ENCODE measurements at regions not wholly inside any gene's neighbourhood (a gene's known extent, or its start where the extent isn't known, plus 50 kb on each side); places are given as distances from the start of the nearest gene placed in this dataset.

DNA sequence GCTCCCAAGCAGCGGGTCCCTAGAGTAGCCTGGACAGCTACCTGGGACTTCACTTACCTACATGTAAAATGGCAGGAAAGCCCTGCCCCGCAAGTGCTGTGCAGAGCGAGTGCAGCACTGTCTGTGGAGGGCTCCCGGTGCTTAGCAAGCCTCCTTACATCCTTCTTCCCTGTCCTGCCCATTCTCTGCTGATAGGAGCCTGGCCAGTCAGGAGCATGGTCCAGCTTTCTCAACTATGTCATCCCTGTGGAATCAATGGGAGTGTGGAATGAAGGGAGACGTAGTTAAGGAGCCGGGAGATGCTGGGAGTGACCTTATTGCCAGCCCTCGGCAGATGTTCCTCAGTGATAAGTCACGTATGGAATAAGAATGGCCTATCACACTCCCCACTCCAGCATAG, 661.9 kb upstream of the ID2 start:
- no peaks in the 10 kb centered on the region for H3K9me2 ChIP-seq (ENCODE audit: insufficient read depth, low read length)
- no peaks in the 10 kb centered on the region for H4K20me1 ChIP-seq (ENCODE audit: insufficient read depth)
- no peaks in the 10 kb centered on the region for H3K79me2 ChIP-seq (replicated peaks; ENCODE audit: insufficient read depth, low read length)
- no peak overlapping the region for H2AFZ ChIP-seq (ENCODE audit: low read depth, low read length)
- no peak overlapping the region for H3K4me3 ChIP-seq (ENCODE audit: low read length)
- no peaks in the 10 kb centered on the region for H3K9me3 ChIP-seq (ENCODE audit: low read length)
- H3F3A ChIP-seq (ENCODE audit: insufficient read depth, low read length, poor library complexity, severe bottlenecking): no peaks in the 10 kb centered on the region
- H3K4me2 ChIP-seq (ENCODE audit: low read length): no peak overlapping the region
- no peaks in the 10 kb centered on the region for H3K36me3 ChIP-seq (ENCODE audit: insufficient read depth, low read length)
- H3K9ac ChIP-seq (ENCODE audit: low read length): no peak overlapping the region
- H3K27me3 ChIP-seq (ENCODE audit: insufficient read depth, low read depth, low read length): no peaks in the 10 kb centered on the region
- TF ChIP-seq EP300 (conservative IDR thresholded peaks at IDR 0.05; ENCODE audit: poor library complexity, severe bottlenecking) (no peak), POLR2AphosphoS5 (IDR thresholded peaks at IDR 0.05) (no peak), EZH2 (IDR thresholded peaks at IDR 0.05; ENCODE audit: borderline replicate concordance, insufficient read depth, low read length, poor library complexity, severe bottlenecking) (no peak), MXI1 (conservative IDR thresholded peaks at IDR 0.05; ENCODE audit: poor library complexity, severe bottlenecking) (no peak), TAF1 (IDR thresholded peaks at IDR 0.05; ENCODE audit: low read depth) (no peak), SMC3 (conservative IDR thresholded peaks at IDR 0.05; ENCODE audit: poor library complexity) (no peak), RAD21 (conservative IDR thresholded peaks at IDR 0.05) (no peak)
- TF ChIP-seq, protein P1, sequence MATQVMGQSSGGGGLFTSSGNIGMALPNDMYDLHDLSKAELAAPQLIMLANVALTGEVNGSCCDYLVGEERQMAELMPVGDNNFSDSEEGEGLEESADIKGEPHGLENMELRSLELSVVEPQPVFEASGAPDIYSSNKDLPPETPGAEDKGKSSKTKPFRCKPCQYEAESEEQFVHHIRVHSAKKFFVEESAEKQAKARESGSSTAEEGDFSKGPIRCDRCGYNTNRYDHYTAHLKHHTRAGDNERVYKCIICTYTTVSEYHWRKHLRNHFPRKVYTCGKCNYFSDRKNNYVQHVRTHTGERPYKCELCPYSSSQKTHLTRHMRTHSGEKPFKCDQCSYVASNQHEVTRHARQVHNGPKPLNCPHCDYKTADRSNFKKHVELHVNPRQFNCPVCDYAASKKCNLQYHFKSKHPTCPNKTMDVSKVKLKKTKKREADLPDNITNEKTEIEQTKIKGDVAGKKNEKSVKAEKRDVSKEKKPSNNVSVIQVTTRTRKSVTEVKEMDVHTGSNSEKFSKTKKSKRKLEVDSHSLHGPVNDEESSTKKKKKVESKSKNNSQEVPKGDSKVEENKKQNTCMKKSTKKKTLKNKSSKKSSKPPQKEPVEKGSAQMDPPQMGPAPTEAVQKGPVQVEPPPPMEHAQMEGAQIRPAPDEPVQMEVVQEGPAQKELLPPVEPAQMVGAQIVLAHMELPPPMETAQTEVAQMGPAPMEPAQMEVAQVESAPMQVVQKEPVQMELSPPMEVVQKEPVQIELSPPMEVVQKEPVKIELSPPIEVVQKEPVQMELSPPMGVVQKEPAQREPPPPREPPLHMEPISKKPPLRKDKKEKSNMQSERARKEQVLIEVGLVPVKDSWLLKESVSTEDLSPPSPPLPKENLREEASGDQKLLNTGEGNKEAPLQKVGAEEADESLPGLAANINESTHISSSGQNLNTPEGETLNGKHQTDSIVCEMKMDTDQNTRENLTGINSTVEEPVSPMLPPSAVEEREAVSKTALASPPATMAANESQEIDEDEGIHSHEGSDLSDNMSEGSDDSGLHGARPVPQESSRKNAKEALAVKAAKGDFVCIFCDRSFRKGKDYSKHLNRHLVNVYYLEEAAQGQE (IDR thresholded peaks at IDR 0.05; ENCODE audit: borderline replicate concordance): no peak
- TF ChIP-seq, protein P2, sequence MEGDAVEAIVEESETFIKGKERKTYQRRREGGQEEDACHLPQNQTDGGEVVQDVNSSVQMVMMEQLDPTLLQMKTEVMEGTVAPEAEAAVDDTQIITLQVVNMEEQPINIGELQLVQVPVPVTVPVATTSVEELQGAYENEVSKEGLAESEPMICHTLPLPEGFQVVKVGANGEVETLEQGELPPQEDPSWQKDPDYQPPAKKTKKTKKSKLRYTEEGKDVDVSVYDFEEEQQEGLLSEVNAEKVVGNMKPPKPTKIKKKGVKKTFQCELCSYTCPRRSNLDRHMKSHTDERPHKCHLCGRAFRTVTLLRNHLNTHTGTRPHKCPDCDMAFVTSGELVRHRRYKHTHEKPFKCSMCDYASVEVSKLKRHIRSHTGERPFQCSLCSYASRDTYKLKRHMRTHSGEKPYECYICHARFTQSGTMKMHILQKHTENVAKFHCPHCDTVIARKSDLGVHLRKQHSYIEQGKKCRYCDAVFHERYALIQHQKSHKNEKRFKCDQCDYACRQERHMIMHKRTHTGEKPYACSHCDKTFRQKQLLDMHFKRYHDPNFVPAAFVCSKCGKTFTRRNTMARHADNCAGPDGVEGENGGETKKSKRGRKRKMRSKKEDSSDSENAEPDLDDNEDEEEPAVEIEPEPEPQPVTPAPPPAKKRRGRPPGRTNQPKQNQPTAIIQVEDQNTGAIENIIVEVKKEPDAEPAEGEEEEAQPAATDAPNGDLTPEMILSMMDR (IDR thresholded peaks at IDR 0.05; ENCODE audit: poor library complexity, severe bottlenecking): no peak
- no peak overlapping the region for H3K27ac ChIP-seq (ENCODE audit: low read length)

DNA sequence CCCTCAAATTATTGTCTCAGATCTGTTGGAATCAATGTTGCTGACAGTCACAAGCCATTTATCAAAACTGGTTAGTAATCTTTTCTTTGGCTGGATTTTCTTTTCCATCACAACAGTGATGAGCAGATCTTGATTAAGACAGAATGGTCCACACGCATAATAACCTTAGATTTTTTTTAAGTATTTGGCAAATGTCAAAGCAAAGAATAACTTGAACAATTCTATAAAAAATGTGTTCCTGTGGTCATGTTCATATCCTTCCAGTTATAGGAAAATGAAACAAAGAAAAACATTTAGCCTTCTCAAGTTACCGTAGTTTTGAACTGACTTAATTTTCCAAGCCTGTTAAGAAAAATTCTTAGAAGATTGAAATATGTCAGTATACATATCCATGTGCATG, 659.9 kb upstream of the ID2 start:
- no peak overlapping the region for H3K4me3 ChIP-seq (ENCODE audit: low read length)
- H3K9ac ChIP-seq (ENCODE audit: low read length): no peak overlapping the region
- H3K9me3 ChIP-seq (ENCODE audit: low read length): no peaks in the 10 kb centered on the region
- H3F3A ChIP-seq (ENCODE audit: insufficient read depth, low read length, poor library complexity, severe bottlenecking): no peaks in the 10 kb centered on the region
- no peak overlapping the region for H3K27ac ChIP-seq (ENCODE audit: low read length)
- no peaks in the 10 kb centered on the region for H3K79me2 ChIP-seq (replicated peaks; ENCODE audit: insufficient read depth, low read length)
- H4K20me1 ChIP-seq (ENCODE audit: insufficient read depth): no peaks in the 10 kb centered on the region
- H3K9me2 ChIP-seq (ENCODE audit: insufficient read depth, low read length): no peaks in the 10 kb centered on the region
- no peak overlapping the region for H3K4me2 ChIP-seq (ENCODE audit: low read length)
- TF ChIP-seq, protein P2 (IDR thresholded peaks at IDR 0.05; ENCODE audit: poor library complexity, severe bottlenecking): no peak
- TF ChIP-seq TAF1 (IDR thresholded peaks at IDR 0.05; ENCODE audit: low read depth): no peak
- no peak for TF ChIP-seq EZH2 (IDR thresholded peaks at IDR 0.05; ENCODE audit: borderline replicate concordance, insufficient read depth, low read length, poor library complexity, severe bottlenecking)
- no peak for TF ChIP-seq RAD21 (conservative IDR thresholded peaks at IDR 0.05)
- no peak for TF ChIP-seq MXI1 (conservative IDR thresholded peaks at IDR 0.05; ENCODE audit: poor library complexity, severe bottlenecking)
- TF ChIP-seq, protein P1 (IDR thresholded peaks at IDR 0.05; ENCODE audit: borderline replicate concordance): no peak
- TF ChIP-seq POLR2AphosphoS5 (IDR thresholded peaks at IDR 0.05): no peak
- TF ChIP-seq EP300 (conservative IDR thresholded peaks at IDR 0.05; ENCODE audit: poor library complexity, severe bottlenecking): no peak
- TF ChIP-seq SMC3 (conservative IDR thresholded peaks at IDR 0.05; ENCODE audit: poor library complexity): no peak
- no peak overlapping the region for H2AFZ ChIP-seq (ENCODE audit: low read depth, low read length)
- H3K27me3 ChIP-seq (ENCODE audit: insufficient read depth, low read depth, low read length): no peaks in the 10 kb centered on the region
- H3K36me3 ChIP-seq (ENCODE audit: insufficient read depth, low read length): no peaks in the 10 kb centered on the region

All from neural cell (in vitro differentiated cells).